ENCODE measurements at regions not wholly inside any gene's neighbourhood (a gene's known extent, or its start where the extent isn't known, plus 50 kb on each side); places are given as distances from the start of the nearest gene placed in this dataset.

DNA sequence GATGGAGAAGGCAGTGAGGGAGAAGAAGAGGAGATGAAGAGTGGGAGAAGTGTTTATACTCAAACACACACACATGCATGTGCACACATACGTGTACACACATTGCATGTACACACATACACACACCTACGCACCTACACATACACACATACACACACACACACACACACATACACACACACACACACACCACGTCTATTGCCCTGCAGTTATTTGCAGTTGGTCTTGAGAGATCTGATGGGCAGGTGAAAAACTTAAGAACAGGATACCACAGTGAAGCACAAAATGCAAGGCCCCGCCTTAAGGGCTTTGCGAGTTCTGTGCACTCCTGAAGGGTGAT lies 190.2 kb downstream of the MYCN start:
- no peak overlapping the region for H2BK15ac ChIP-seq (ENCODE audit: low read depth, low read length)
- WGBS, 2 experiments (ENCODE audit: extremely low coverage in 2 of 2, insufficient read length in 1 of 2): no CpG with 5 or more reads among the region's 5 CpGs
- H4K8ac ChIP-seq (ENCODE audit: low read depth in 2 of 2, low read length in 2 of 2): no peak overlapping the region
- no peaks in the 10 kb centered on the region for H3K4me1 ChIP-seq (ENCODE audit: control insufficient read depth, insufficient read depth, low read length)
- no peak overlapping the region for H3K4me2 ChIP-seq (ENCODE audit: low read depth, low read length)
- dilution Hi-C loops (cut with HindIII; ENCODE audit: low sequenced_read_pairs, unreplicated experiment) (no loop called here), in situ Hi-C loops (cut with MboI; ENCODE audit: low sequenced_read_pairs) (no loop called here), intact Hi-C loops (cut with micrococcal nuclease) (no loop called here)
- H3K27ac ChIP-seq (ENCODE audit: insufficient read depth, low read length): no peak overlapping the region
- no peak overlapping the region for H3K56ac ChIP-seq (ENCODE audit: extremely low read depth, insufficient read depth, low read length)
- no peak for ATAC-seq (ENCODE audit: low read depth)
- no peak for DNase-seq
- no peak overlapping the region for H2BK120ac ChIP-seq (ENCODE audit: low read depth, low read length)
- TF ChIP-seq MAZ (IDR thresholded peaks at IDR 0.05; ENCODE audit: borderline replicate concordance, low read depth, low read length) (no peak), RCOR1 (IDR thresholded peaks at IDR 0.05; ENCODE audit: insufficient replicate concordance, low read length) (no peak), BHLHE40 (IDR thresholded peaks at IDR 0.05; ENCODE audit: low read depth, low read length) (no peak), MXI1 (IDR thresholded peaks at IDR 0.05; ENCODE audit: borderline replicate concordance, low read depth, low read length) (no peak)
- TF ChIP-seq, protein P1, sequence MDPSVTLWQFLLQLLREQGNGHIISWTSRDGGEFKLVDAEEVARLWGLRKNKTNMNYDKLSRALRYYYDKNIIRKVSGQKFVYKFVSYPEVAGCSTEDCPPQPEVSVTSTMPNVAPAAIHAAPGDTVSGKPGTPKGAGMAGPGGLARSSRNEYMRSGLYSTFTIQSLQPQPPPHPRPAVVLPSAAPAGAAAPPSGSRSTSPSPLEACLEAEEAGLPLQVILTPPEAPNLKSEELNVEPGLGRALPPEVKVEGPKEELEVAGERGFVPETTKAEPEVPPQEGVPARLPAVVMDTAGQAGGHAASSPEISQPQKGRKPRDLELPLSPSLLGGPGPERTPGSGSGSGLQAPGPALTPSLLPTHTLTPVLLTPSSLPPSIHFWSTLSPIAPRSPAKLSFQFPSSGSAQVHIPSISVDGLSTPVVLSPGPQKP (IDR thresholded peaks at IDR 0.05; ENCODE audit: borderline replicate concordance, low read depth, low read length): no peak
- H4K5ac ChIP-seq (ENCODE audit: low read depth, low read length): no peak overlapping the region
- H3K9me3 ChIP-seq (ENCODE audit: control insufficient read depth, insufficient read depth, low read length): peaks cover 36% of the 10 kb centered on the region
- no peak overlapping the region for H3K4ac ChIP-seq (ENCODE audit: low read depth, low read length)
- no peaks in the 10 kb centered on the region for H3K9me1 ChIP-seq (ENCODE audit: insufficient read depth, low read length)
- no peak overlapping the region for H3K4me3 ChIP-seq (ENCODE audit: insufficient read depth, low read depth, low read length)
- H3K9ac ChIP-seq (ENCODE audit: low read depth, low read length): no peak overlapping the region
- no peak overlapping the region for H3K23ac ChIP-seq (ENCODE audit: low read depth, low read length)
- POLR2A ChIA-PET (ENCODE audit: unreplicated experiment): no interaction called here
- CTCF ChIA-PET: no interaction called here
- no peak overlapping the region for H3K14ac ChIP-seq (replicated peaks; ENCODE audit: low read depth, low read length)
- H4K91ac ChIP-seq (ENCODE audit: insufficient read depth, low read depth, low read length): no peak overlapping the region
- H2AFZ ChIP-seq (replicated peaks; ENCODE audit: low read length, poor library complexity): no peak overlapping the region
- no peaks in the 10 kb centered on the region for H4K20me1 ChIP-seq (ENCODE audit: insufficient read depth, low read length)
- no peak overlapping the region for H2AK9ac ChIP-seq (replicated peaks; ENCODE audit: low read depth, low read length, poor library complexity)
- H3K79me1 ChIP-seq (ENCODE audit: low read depth in 1 of 2, low read length in 2 of 2): no peaks in the 10 kb centered on the region
- no peak overlapping the region for H2BK5ac ChIP-seq (ENCODE audit: low read depth, low read length, poor library complexity, severe bottlenecking)
- no peaks in the 10 kb centered on the region for H3K27me3 ChIP-seq (ENCODE audit: control insufficient read depth, insufficient read depth, low read length)
- BruUV-seq (replicated peaks): no TSS peak
- H3K36me3 ChIP-seq (ENCODE audit: control insufficient read depth, insufficient read depth, low read length): no peaks in the 10 kb centered on the region
- no peak overlapping the region for H3K18ac ChIP-seq (ENCODE audit: low read depth, low read length)
- no peak overlapping the region for H2AK5ac ChIP-seq (ENCODE audit: low read depth, low read length)
- H2BK20ac ChIP-seq (ENCODE audit: low read depth, low read length): no peak overlapping the region

All from IMR-90 (cell line).